ENCODE measurements at regions not wholly inside any gene's neighbourhood (a gene's known extent, or its start where the extent isn't known, plus 50 kb on each side); places are given as distances from the start of the nearest gene placed in this dataset.

DNA sequence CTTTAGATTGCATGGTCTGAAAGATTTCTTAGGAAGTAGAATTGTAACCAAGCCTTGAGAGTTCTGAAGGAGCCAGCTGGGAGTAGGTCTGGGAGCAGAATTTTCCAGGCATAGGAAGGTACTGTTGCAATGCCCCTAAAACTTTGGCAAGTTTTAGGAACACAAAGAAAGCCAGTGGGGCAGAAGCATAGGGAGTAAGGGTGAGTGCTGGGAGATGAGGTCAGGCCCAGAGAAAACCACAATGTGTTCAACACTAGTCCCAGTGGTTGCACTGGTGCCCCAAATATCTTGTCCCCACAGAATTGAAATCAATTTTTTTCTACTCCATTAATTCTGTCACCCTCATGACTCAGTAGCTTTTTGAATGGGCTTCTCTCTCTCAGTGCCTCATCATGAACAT is 120.7 kb upstream of the GALNT15 start:
- no peak for DNase-seq (ENCODE audit: low spot score)
- H3K9me3 ChIP-seq: no peaks in the 10 kb centered on the region
- H3K36me3 ChIP-seq: no peaks in the 10 kb centered on the region
- H3K4me3 ChIP-seq: no peak overlapping the region
- intact Hi-C loops (cut with DNase I): no loop called here
- TF ChIP-seq POLR2AphosphoS5 (IDR thresholded peaks at IDR 0.05): no peak
- no peak for TF ChIP-seq POLR2A (IDR thresholded peaks at IDR 0.05)
- TF ChIP-seq, protein P1, sequence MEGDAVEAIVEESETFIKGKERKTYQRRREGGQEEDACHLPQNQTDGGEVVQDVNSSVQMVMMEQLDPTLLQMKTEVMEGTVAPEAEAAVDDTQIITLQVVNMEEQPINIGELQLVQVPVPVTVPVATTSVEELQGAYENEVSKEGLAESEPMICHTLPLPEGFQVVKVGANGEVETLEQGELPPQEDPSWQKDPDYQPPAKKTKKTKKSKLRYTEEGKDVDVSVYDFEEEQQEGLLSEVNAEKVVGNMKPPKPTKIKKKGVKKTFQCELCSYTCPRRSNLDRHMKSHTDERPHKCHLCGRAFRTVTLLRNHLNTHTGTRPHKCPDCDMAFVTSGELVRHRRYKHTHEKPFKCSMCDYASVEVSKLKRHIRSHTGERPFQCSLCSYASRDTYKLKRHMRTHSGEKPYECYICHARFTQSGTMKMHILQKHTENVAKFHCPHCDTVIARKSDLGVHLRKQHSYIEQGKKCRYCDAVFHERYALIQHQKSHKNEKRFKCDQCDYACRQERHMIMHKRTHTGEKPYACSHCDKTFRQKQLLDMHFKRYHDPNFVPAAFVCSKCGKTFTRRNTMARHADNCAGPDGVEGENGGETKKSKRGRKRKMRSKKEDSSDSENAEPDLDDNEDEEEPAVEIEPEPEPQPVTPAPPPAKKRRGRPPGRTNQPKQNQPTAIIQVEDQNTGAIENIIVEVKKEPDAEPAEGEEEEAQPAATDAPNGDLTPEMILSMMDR (IDR thresholded peaks at IDR 0.05): no peak
- H3K27ac ChIP-seq: no peak overlapping the region
- H3K4me1 ChIP-seq (replicated peaks): no peaks in the 10 kb centered on the region
- no peaks in the 10 kb centered on the region for H3K27me3 ChIP-seq (replicated peaks; ENCODE audit: insufficient read depth)

DNA sequence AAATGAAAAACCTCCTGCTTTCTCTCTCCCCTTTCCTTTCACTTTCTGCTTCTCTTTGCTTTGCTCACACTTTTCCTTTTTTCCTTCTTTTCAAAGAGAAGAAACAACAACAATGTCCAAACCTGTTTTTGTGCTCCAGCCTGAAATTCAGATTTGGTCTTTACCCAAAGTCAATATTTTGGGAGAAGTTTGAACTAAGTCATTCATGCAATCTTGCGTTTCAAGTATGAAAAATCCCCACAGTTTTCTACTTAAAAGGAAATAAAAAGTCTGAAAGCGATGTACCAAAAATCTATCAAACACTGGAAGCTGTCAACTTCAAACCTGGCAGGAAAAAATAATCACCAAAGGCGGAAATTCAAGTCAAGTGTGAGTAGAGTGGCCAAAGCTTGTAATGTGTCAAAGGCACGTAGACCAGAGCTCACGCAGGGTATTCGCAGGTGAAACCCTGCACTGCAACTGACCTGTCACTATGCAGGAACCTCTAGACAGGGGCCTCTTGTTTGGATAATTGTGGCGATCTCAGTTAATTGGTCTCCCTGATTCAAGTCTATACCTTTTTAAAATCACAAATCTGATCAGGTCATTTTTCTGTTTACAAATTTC is 118.8 kb upstream of the GALNT15 start:
- no peaks in the 10 kb centered on the region for H3K9me3 ChIP-seq
- intact Hi-C loops (cut with DNase I): no loop called here
- H3K4me3 ChIP-seq: no peak overlapping the region
- no peaks in the 10 kb centered on the region for H3K27me3 ChIP-seq (replicated peaks; ENCODE audit: insufficient read depth)
- 26% methylated on average over 7 of the region's 7 CpGs for WGBS
- no peaks in the 10 kb centered on the region for H3K36me3 ChIP-seq
- no peaks in the 10 kb centered on the region for H3K4me1 ChIP-seq (replicated peaks)
- DNase-seq (ENCODE audit: low spot score): no peak
- TF ChIP-seq POLR2A (IDR thresholded peaks at IDR 0.05) (no peak), POLR2AphosphoS5 (IDR thresholded peaks at IDR 0.05) (no peak)
- TF ChIP-seq, protein P1 (IDR thresholded peaks at IDR 0.05): no peak
- peak overlapping the region; percentile 65 to 67 for H3K27ac ChIP-seq

DNA sequence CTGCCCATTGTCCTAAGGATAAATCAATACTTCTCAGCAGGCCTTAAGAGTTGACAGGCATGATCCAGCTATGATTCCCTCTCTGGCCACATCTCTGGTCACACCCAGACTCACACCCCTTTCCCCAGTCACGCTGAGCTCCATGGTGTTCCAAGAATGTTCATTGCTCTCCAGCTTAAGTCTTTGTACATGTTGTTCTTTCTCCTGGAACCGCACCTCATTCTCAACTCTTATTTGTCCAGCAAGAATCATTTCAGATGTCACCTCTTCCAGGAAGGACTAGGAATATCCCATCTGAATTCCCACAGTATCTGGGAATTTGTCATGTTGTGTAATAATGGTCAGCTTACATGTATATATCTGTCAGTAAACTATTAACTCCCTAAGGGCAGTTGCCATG is 118.3 kb upstream of the GALNT15 start:
- intact Hi-C loops (cut with DNase I): no loop called here
- Histone ChIP-seq H3K9me3 (no peaks in the 10 kb centered on the region), H3K27me3 (replicated peaks; ENCODE audit: insufficient read depth) (no peaks in the 10 kb centered on the region), H3K36me3 (no peaks in the 10 kb centered on the region), H3K27ac (peak overlapping the region; percentile 65 to 67), H3K4me3 (no peak overlapping the region), H3K4me1 (replicated peaks) (no peaks in the 10 kb centered on the region)
- no peak for DNase-seq (ENCODE audit: low spot score)
- 35% methylated on average over 2 of the region's 2 CpGs for WGBS
- no peak for TF ChIP-seq POLR2A (IDR thresholded peaks at IDR 0.05)
- TF ChIP-seq POLR2AphosphoS5 (IDR thresholded peaks at IDR 0.05): no peak
- TF ChIP-seq, protein P1 (IDR thresholded peaks at IDR 0.05): no peak

DNA sequence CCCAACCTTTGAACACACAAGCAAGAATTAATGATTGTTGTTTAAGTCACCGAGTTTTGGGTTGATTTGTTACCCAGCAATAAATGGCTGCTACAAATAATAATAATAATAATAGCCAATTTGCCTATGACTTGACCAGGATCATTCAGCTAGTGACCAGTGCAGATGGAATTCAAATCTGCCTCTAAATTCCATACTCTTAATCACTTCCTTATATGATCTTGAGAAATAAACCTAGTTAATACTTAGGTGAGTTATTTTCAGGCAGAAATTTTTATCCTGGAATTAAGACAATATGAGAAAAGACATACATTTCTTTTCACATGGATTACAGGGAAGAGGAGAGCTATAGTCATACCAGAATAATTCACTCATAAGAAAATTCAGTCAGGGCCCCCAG is 116.0 kb upstream of the GALNT15 start:
- Histone ChIP-seq H3K27me3 (replicated peaks; ENCODE audit: insufficient read depth) (no peaks in the 10 kb centered on the region), H3K4me1 (replicated peaks) (no peaks in the 10 kb centered on the region), H3K36me3 (no peaks in the 10 kb centered on the region), H3K4me3 (no peak overlapping the region), H3K27ac (peak overlapping the region; percentile 48 to 62), H3K9me3 (no peaks in the 10 kb centered on the region)
- DNase-seq (ENCODE audit: low spot score): no peak
- intact Hi-C loops (cut with DNase I): no loop called here
- TF ChIP-seq, protein P1 (IDR thresholded peaks at IDR 0.05): no peak
- TF ChIP-seq POLR2A (IDR thresholded peaks at IDR 0.05): no peak
- WGBS: 96% methylated on average over 1 of the region's 1 CpG

DNA sequence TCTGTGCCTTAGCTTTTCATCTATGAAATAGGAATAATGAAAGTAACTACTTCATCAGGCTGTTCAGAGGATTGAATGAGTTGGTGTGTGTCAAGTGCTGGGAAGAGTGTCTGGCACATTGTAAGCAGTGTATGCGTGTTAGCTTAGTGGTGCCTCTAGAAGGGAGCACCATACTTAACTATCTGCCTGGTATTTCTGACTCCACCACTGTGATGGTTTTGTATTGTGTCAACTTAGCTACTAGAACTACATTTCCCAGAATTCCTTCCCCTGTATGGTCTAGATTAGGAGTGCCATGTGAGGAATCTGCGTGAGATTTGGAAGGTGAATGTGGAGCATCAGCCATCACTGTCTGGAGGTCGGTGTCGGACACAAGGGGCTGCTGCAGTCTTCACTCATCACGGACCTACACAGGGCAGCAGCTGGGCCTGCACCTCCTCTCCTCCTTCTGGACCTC is 115.4 kb upstream of the GALNT15 start:
- DNase-seq (ENCODE audit: low spot score): no peak
- TF ChIP-seq, protein P1 (IDR thresholded peaks at IDR 0.05): no peak
- no peak for TF ChIP-seq POLR2AphosphoS5 (IDR thresholded peaks at IDR 0.05)
- no peak for TF ChIP-seq POLR2A (IDR thresholded peaks at IDR 0.05)
- intact Hi-C loops (cut with DNase I): no loop called here
- no peaks in the 10 kb centered on the region for H3K27me3 ChIP-seq (replicated peaks; ENCODE audit: insufficient read depth)
- H3K27ac ChIP-seq: peak overlapping the region; percentile 48 to 62
- H3K36me3 ChIP-seq: no peaks in the 10 kb centered on the region
- WGBS: 95% methylated on average over 5 of the region's 5 CpGs
- no peaks in the 10 kb centered on the region for H3K4me1 ChIP-seq (replicated peaks)
- H3K4me3 ChIP-seq: no peak overlapping the region
- H3K9me3 ChIP-seq: no peaks in the 10 kb centered on the region

Data from prostate gland (tissue), 2 donors.